Fibroblast of skin of right biceps (primary cell): ENCODE measurements at regions not wholly inside any gene's neighbourhood (a gene's known extent, or its start where the extent isn't known, plus 50 kb on each side); places are given as distances from the start of the nearest gene placed in this dataset.
A peak's percentile ranks its signal among the peaks of the same experiment; 100 is the strongest.
"Not testable (repeated sequence)": the region's sequence is repeated elsewhere in the genome, so short reads cannot be mapped to it uniquely, and the experiment has no call there.

ENCODE experiments used
- DNase-seq: peaks from one replicate; pipeline ENCODE4 v3.0.0-alpha.2; 2013

DNA sequence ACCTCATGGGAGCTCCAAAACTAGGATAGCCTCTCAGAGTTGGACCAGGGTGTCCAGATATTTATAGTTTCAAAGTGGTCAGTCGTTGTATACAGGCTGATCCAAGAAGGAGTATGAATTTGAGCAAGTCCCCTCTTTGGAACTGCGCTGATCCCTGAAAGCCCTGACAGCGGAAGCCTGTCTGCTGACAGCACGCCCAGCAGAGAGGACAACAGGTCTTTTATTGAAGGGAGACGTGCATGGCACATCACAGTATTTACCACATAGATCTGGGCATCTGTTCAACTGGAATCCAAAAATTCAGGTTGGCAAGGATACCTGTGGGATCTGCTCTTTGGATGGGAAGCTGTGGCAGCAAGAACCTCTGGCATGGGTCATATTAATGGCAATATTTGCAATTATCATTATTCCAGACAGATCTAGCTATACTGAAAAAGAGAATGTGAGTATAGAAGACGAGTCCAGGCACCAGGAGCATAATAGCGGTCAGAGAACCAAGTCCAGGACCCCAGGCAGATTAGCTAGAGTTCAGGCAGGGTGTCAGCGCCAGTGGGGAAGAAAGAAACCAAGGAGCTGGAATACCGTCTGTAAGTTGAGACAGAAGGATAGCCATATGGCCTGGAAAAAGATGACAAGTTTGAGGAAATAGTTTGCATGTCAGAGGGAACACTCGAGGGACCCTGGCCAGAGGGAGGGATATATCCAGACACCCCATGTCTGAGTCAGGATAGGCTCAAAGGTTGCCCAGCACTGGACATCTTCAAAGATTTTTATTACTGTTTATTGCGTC is 260.4 kb upstream of the FANCL start:
- no peak for DNase-seq

DNA sequence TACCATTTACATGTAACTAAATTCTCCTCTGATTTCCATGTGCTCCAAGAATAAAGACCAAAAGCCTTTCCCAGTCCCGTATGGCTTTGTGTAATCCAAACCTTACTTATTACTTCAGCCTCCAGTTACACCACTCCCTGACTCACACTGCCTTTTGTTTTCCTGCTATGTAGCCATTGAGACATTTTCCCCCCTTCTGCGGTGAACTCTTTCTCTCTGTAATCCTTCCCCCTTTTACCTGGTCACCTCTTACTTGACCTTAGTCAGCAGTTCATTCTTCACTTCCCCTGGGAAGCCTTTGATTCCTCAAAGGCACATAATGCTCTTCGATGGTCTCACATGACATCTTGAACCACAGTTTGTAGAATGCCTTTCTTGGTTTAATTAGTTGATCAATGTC is 256.0 kb upstream of the FANCL start:
- peak; percentile 12 for DNase-seq

DNA sequence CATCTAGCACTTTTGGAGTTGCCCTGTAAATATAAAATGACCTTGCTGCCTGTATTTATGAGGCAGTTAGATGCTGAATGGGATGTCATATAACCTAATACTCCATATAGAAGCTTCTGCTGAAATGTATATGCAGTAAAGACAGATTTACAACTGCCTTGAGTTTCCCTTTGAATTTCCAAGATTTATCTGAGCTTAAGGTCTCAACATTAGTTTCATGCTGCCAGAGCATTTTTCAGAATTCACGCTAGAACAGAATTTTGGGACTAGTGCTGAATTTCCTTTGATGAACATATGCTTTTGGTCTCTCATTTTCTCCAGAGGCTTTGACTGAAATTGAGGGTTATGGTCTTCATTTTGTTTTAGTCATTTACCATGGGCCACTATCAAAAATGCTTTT is 254.7 kb upstream of the FANCL start:
- no peak for DNase-seq

DNA sequence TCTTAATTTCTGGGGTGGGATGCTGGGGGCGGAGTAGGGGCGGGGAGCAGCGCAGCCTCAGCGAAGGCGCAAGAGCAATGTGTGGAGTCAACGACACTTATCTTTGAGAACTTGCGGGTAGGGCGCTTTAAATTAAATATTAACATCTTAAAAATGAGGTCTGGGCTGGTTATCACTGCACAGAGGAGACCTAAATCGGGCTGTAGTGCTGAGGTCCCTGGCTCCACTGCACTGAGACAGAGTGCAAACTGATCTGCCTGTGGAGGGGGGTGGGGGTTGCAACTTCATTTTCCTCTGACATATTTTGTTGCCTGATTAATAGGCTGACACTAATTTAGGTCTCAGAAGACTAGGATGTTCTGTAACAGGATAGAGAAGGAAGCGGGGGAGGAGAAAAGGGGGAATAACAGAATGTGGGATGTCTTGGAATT is 253.0 kb upstream of the FANCL start:
- no peak for DNase-seq

DNA sequence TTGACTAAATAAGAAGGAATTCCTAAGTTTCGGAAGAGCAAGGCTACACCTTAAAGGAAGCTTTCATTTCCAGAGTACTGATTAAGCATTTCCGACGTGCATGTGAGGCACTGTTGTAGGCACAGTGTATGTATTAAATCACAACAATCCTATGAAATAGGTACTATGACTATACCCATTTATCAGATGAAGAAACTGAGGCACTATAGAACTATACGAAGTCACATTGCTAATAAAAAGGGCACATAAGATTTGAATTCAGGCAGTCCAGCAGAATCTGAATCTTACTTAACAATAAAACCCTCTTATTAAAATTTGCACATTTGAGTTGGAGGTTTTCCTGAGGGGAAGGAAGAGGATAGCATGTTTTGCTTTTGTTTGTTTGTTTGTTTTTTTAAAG is 243.5 kb upstream of the FANCL start:
- DNase-seq = no peak

DNA sequence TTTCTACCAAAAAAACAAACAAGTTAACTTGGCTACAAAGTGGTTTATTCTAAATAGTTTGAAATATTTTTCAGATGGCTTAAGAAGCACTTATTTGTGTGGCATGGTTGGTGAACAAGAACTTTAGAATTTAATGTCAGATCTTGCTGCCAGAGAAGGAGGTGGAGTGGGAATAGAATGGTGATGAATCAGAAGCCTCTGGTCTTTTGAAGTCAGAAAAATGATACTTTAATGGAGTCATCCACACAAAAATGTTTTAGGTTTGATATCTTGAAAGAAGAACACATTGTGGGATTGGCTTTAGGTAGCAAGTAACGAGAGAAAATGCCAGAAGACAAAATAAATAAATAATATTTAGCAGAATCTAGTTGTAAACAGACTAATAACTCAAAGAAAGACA is 243.1 kb upstream of the FANCL start:
- peak; percentile 81 for DNase-seq

DNA sequence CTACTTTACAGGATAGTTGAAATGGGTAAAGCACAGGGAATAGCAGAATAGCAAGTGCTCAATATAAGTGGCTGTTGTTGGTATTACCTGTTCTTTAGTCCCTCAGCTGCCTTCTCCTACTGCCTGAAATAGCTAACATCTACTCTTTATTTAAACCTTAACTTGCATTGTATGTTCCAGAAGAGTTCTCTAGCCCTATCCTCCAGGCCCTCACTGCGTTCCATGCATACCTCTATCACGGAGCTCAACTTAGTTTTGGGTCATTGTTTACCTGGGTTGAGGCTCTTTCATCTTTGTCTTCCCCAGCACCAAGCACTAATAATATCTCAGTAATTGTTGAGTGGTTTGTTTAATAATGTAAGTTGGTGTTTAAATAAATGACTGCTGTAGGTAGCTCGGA is 242.2 kb upstream of the FANCL start:
- DNase-seq = no peak

DNA sequence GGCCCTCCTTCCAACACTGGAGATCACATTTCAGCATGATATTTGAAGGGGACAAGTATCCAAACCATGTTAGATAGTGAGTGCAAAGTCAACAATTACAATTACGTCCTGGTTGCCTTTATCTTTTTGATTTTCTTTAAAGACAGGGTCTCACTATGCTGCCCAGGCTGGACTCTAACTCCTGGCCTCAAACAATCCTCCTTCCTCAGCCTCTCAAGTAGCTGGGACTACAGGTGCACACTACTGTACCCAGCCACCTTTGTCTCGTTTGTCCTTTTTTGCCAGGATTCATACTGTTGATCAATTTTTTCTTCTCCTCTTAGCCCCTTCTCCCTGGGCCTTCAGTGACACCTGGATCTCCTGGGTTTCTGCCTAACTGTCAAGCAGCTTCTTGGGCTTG is 240.5 kb upstream of the FANCL start:
- no peak for DNase-seq

DNA sequence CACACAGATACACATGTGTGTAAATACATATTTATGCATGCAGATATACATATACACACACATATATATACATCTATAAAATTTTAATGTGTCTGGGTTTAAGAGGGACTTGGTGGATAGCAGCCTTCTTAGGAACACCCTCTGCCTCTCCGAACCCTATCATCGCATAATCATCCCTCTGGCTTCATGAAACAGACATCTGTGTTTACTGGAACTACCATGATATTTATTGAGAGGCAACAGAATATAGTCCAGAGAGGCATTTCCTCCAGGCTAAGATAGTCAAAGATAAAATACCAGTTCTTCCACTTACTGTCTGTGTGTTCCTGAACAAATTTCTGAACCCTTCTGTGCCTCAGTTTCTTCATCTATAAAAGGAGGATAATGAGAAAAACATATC is 239.0 kb upstream of the FANCL start:
- no peak for DNase-seq

DNA sequence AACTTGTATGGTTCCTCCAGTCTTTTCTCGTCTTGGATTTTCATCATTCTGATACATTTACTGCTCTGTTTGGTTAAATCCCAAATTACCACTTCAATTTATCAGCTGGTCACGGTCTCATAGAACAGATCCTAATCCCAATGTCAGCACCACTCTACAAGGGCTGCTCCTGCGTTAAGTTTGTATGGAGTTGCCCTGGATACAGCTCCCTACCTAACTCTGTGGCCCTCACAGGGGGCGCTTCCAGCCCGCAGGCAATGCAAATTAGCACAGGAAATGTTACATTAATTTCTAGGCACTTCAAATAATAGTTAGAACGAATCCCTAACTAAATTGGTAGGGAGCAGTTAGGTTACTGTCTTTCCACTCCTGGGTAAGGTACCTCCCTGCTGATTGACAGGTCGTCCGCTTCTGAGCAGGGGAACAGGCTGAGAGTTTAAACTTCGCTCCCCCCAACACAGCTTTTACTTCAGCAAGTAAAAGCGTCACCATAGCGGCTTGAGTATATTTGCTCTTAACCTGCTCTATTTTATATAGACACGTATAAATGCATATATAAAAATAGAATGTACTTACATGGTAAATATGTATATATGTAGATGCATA is 238.5 kb upstream of the FANCL start:
- DNase-seq = no peak

DNA sequence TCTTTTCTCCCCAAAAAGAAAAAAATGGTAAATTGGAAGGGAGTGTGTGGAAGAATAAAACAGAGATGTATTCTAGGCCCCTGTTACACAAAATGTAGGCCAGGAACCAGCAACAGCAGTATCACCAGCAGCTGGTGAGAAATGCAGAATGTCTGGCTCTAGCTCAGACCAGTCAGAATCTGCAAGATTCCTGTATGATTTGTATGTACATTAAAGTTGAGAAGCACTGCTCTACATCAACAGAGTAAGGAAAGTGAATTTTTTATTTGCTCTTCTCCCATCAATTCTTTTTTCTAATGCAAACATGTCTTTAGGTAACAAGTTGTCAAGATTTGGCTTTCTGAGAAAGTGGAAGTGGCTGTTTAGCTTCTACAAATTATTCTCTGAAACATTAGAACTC is 235.4 kb upstream of the FANCL start:
- no peak for DNase-seq

DNA sequence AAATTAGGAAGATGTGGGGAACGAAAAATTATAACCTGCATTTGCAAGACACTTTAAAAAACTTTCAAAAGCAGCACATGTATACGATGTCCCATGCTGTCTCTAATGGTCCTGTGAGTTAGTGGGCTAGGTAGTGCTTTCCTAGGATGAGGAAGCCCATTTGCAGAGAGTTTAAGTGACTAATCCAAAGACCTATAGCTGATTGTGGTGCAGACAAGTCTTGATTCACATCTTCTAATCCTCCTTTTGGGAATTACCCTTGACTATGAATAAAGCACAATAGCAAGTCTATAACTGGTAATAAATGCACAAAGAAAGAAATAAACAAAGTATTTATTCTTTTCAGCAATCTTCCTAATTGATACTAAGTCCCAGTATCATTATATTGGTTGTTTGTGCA is 234.6 kb upstream of the FANCL start:
- no peak for DNase-seq

DNA sequence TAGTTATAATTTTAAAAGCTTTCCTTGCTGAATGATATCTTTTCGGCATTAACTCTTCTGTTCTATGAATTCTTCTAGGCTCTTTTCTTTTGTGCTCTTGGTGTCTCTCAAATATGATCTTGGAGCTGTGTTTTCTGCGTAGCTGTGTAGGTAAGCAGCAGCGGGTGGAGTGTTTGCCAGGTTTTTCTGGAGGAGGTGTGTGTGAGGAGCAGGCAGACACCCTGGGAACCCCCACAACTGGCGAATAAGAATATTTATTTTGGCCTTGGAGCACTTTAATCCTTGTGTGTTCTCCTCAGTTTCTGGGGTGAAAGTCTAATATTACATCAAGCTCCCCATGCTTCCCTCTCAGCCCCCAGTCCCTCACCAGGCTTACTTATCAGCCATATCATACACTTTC is 232.0 kb upstream of the FANCL start:
- no peak for DNase-seq

DNA sequence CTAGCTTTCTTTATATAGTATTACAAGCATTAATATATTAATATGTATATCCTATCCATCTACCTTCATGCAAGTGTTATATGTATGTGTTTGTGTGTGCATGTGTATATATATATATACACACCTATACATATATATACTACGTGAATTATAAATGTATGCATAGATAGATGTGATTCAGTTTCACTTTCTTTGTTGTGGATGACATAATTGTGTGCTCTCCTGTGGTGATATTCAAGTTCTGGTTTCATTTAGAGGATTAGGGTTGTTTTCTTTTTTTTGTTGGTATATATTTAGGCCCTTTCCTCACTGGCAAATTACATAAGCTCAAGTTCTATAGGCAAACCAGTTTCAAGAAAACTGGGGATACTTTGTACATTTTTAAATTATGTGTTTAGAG is 225.7 kb upstream of the FANCL start:
- DNase-seq = no peak

DNA sequence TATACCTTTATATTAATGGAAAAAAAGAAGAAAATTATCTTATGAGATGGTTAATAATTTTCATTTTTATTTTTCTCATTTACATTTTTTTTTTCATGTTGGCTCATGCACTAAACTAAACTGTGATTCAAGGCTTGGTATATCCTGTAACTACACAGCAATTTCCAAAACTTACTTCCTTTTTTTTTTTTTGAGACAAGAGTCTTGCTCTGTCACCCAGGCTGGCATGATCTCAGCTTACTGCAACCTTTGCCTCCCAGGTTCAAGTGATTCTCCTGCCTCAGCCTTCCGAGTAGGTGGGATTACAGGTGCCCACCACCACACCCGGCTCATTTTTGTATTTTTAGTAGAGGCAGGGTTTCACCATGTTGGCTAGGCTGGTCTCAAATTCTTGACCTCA is 224.9 kb upstream of the FANCL start:
- DNase-seq = not testable (repeated sequence)

DNA sequence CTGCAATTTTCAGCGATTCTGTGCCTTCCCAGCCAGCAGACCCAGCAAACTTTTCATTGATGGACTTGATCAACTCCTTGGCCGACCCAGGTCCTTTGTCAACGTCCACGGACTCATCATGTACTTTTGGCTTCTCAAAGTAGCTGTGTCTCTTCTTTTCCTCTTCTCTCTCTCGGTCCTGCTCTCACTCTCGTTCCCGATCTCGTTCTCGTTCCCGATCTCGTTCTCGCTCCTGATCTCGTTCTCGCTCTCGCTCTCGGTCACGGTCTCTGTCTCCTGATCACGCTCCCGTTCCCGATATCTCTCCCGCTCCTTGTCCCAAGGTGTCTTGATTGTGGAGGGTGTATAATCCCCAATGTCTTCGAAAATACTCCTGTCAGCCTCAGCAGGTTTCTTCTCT is 219.5 kb upstream of the FANCL start:
- DNase-seq = no peak

DNA sequence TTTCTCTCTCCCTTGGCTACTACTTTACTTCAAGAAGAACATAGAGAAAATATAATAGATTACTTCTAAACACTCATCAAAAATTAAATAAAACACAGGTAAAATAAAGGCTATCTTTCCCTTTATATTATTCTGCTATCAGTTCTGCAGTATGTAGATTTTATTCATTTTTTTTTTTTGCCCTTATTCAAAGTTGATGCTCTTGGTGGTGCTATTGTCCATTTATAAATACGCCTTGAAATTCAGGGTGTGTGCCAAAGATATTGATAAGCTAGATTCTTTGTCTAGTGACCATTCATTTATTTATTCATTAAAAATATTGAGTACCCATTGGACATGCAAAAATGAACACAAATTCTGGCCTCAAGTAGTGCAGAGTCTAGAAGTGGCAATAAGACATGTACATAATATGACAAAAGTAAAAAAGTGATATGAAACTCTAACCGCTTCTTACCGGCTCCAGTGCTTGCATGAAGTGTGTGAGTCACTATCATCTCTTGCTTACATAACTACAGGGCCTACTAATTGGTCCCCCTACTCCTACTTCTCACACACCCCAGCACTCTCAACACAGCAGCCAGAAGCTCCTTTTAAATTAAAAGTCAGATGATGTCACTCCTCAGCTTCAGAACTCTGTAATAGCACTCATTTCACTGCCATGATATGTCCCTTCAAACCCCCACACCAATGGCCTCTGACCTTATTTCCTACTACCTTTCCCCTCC is 208.3 kb upstream of the FANCL start:
- DNase-seq = peak; percentile 11

DNA sequence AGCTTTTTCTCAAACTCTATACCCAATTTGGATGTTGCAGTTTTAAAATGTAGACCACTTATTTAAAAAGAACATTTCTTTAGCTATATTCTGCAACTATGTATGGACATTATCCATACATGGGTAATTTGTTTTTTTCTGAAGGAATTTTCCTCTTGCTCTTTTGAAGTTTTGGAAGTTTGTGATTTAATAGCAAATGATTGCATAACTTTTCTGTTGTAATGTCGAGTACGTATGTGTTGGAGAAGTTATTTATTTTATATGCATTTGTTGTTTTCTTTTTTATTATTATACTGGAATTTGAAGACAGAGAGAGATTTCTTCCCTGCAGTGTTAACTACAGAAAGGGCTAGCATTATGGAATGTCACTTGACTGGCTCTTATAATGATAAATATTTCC is 207.7 kb upstream of the FANCL start:
- no peak for DNase-seq

DNA sequence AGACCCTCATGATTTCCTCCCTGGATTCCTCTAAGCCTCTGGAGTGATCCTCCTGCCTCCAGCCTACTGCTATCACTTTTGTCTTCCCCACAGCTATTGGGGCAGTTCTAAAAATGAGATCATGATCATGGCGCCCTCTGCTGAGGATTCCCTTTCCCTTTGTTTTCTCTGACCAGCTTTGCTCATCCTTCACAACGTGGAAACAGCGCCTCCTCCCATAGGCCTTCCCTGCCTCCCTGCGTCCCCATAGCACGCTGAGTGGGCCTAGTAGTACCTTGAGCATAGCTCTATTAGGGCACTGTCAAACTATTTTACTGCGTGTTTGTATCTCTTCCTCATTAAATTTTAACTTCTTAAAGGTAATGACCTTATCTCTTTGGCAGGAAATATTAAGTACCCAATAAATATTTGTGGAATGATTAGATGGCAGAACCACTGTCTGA is 207.0 kb upstream of the FANCL start:
- DNase-seq = peak; percentile 78

DNA sequence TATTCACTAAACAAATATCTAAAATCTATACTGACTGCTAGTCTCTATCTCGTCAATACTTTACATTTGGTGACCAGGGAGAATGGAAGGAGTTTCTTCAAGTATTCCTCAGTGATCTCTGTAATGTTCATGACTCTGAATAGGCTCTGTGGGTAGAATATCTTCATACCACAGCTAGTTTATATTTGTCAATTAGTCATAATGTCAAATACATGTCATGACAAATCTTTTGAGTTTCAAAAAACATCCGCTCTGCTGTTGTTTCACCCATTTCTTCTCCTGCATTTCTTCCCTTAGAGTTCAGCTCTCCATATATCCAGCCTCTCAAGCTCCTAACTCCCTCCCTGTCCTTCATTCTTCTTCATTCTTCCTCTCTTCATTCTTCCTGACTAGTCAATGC is 206.5 kb upstream of the FANCL start:
- no peak for DNase-seq

DNA sequence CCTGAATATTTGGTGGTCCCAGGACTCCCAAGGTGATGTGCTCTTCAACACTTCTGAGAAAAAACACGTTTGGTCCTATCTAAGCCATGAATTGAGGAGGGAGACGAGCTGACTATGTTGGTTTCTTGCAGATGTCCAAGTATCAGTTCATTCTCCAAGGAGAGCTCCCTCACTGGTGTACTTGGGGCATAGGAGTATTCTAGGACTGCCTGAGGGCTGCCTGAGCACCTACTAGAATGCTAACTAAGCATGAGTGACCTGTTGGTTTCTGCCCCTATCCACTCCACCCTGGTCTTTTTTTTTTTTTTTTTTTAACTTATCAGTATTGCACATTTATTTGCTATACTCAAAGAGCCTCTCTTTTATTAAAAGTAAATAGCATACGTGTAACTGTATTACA is 200.5 kb upstream of the FANCL start:
- no peak for DNase-seq

DNA sequence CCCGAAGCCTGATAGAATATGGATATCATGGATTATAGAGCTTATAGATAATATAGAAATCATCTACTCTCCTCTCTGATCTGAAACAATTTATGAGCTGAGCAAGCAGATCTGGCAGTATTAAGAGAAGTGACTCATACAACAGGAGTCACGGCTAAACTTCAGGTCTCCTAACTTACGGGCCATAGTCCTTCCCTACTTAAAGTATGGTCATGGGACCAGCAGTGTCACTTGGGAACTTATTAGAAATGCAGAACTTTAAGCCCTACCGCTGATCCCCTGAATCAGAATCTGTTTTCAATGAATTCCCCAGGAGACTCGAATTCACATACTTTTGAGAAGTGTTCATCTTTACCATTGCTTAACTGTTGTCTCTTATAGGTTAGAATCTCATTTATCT is 195.7 kb upstream of the FANCL start:
- DNase-seq = peak; percentile 18

DNA sequence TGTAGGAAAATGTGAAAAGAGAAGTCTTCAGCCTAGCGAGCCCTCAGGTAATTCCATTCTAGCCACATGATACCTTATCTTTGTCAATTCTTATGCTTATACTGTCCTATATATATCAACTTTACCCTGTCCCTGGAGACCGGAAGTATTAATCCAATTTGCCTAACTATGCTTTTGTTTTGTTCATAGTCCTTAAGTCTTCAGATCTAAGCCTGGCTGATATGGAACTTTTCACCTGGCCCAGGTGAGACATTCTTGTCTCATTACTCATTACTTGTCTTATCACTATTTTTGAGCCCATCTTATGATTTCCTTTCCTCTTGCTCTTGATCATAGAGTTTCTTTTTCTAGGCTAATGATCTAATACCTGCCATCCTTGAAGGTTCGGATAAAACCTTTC is 194.1 kb upstream of the FANCL start:
- DNase-seq = no peak

DNA sequence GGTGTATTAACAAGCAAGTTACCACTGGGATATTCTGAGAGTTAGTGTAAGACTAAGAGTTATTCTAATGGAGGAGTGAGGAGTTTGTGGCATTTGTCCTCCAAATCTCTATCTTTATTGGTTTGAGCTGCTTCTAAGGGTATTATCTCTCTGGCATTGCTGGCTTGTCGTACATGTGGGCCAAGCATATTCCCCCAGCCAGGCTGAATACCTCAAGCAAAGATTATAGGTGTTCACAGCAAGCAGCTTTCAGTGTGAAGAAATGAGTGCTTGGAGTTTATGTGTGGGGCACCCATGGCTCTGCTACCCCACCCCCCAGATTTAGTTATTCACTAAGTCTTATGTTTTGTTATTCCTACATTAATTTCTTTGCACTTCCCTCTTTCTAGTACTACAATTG is 193.6 kb upstream of the FANCL start:
- no peak for DNase-seq
